ENCODE measurements at regions not wholly inside any gene's neighbourhood (a gene's known extent, or its start where the extent isn't known, plus 50 kb on each side); places are given as distances from the start of the nearest gene placed in this dataset.

GRCh38 chr13:40164133-40164532 lies 502.3 kb downstream of the FOXO1 start:
- TF ChIP-seq CTCF (conservative IDR thresholded peaks at IDR 0.05; ENCODE audit: low read length), result no peak
- TF ChIP-seq EZH2phosphoT487 (IDR thresholded peaks at IDR 0.05; ENCODE audit: borderline replicate concordance, low read depth, low read length), result no peak
